Caco-2 (cell line): ENCODE measurements at regions not wholly inside any gene's neighbourhood (a gene's known extent, or its start where the extent isn't known, plus 50 kb on each side); places are given as distances from the start of the nearest gene placed in this dataset.
A peak's percentile ranks its signal among the peaks of the same experiment; 100 is the strongest.

Experiments
- BruUV-seq: library from RNA; stranded (reverse); fragments of 400-500 nt; replicated peaks from 2 replicates; lab custom pipeline; 2021; lab: Mats Ljungman, UMichigan
- CTCF ChIA-PET: fragments of 300-600 bp; sonication (Branson Sonifier 250); formaldehyde crosslinking; loops from one replicate; lab custom pipeline; 2022; ENCODE audit warnings: antibody characterized with exemption; lab: Charles Lee
- POLR2A ChIA-PET: fragments of 300-600 bp; sonication (Branson Sonifier 250); formaldehyde crosslinking; loops from one replicate; lab custom pipeline; 2022; ENCODE audit warnings: antibody characterized with exemption; lab: Charles Lee
- DNase-seq, 2 experiments: peaks; one replicate each; pipeline versions ENCODE4 v3.0.0 to v3.0.0-alpha.2; 2020 to 2022
- H3K27me3 ChIP-seq: replicated peaks from 2 replicates; pipeline ENCODE4 v1.6.0; 2011; ENCODE audit warnings: low read length; ENCODE audit not compliant: control insufficient read depth, insufficient read depth
- H3K36me3 ChIP-seq: 2 replicates; pipeline ENCODE4 v1.5.1; 2011; ENCODE audit warnings: low read length; ENCODE audit not compliant: control insufficient read depth, insufficient read depth
- H3K4me1 ChIP-seq: fragments of 250-450 bp; sonication (Bioruptor Pico); 2 replicates; pipeline ENCODE4 v1.5.1; 2020; ENCODE audit warnings: mild to moderate bottlenecking
- H3K4me3 ChIP-seq: 2 replicates; pipeline ENCODE4 v1.5.1; 2011; ENCODE audit warnings: low read depth, mild to moderate bottlenecking, control low read depth, low read length
- H3K9me3 ChIP-seq: fragments of 250-450 bp; sonication (Bioruptor Pico); 2 replicates; pipeline ENCODE4 v1.5.1; 2020; ENCODE audit warnings: mild to moderate bottlenecking, moderate library complexity
- H3K27ac Mint-ChIP-seq: one replicate; pipeline ENCODE4 v1.8.0; 2022; ENCODE audit warnings: mixed read lengths; ENCODE audit not compliant: unreplicated experiment
- H3K27me3 Mint-ChIP-seq: one replicate; pipeline ENCODE4 v1.8.0; 2022; ENCODE audit warnings: mixed read lengths; ENCODE audit not compliant: insufficient read depth, unreplicated experiment
- H3K36me3 Mint-ChIP-seq: one replicate; pipeline ENCODE4 v1.8.0; 2022; ENCODE audit warnings: mild to moderate bottlenecking, mixed read lengths; ENCODE audit not compliant: insufficient read depth, unreplicated experiment
- H3K4me1 Mint-ChIP-seq: one replicate; pipeline ENCODE4 v1.8.0; 2022; ENCODE audit warnings: low read depth, mixed read lengths; ENCODE audit not compliant: unreplicated experiment
- H3K4me3 Mint-ChIP-seq: one replicate; pipeline ENCODE4 v1.8.0; 2022; ENCODE audit warnings: mild to moderate bottlenecking, moderate library complexity, mixed read lengths; ENCODE audit not compliant: unreplicated experiment
- H3K9me3 Mint-ChIP-seq: one replicate; pipeline ENCODE4 v1.8.0; 2022; ENCODE audit warnings: mixed read lengths; ENCODE audit not compliant: unreplicated experiment
- CTCF ChIP-seq, 2 experiments: fragments of 200-600 bp in 1 of 2; IDR thresholded peaks; 1 replicate in 1 of 2; 2 replicates in 1 of 2; pipeline versions ENCODE4 v1.5.1 to v1.8.0; 2011 to 2022; ENCODE audit warnings: antibody characterized with exemption in 1 of 2, control low read depth in 1 of 2, inconsistent platforms in 1 of 2, low read depth in 1 of 2, low read length in 1 of 2, mild to moderate bottlenecking in 1 of 2, moderate library complexity in 1 of 2; ENCODE audit not compliant: insufficient read depth in 1 of 2, severe bottlenecking in 1 of 2, unreplicated experiment in 1 of 2
- intact Hi-C: fragments of 100-400 bp; cut with micrococcal nuclease; formaldehyde crosslinking; loops from one replicate; pipeline ENCODE4 v1.10.0; 2022; ENCODE audit not compliant: unreplicated experiment

GRCh38 chr12:13913371-13913770 is 68.0 kb downstream of the GRIN2B start:
- H3K4me1 ChIP-seq: peaks cover 20% of the 10 kb centered on the region
- no peaks in the 10 kb centered on the region for H3K9me3 ChIP-seq
- H3K27me3 Mint-ChIP-seq: no peaks in the 10 kb centered on the region
- BruUV-seq: no TSS peak
- H3K27ac Mint-ChIP-seq: no peak overlapping the region
- DNase-seq: no peak
- no peaks in the 10 kb centered on the region for H3K36me3 Mint-ChIP-seq
- H3K27me3 ChIP-seq: no peaks in the 10 kb centered on the region
- no peaks in the 10 kb centered on the region for H3K36me3 ChIP-seq
- peaks cover 42% of the 10 kb centered on the region for H3K4me1 Mint-ChIP-seq
- POLR2A ChIA-PET: no interaction called here
- no peaks in the 10 kb centered on the region for H3K9me3 Mint-ChIP-seq
- CTCF ChIA-PET: no interaction called here
- intact Hi-C loops: no loop called here
- TF ChIP-seq CTCF (IDR thresholded peaks at IDR 0.05; ENCODE audit: insufficient read depth in 1 of 2, low read depth in 1 of 2, low read length in 1 of 2, severe bottlenecking in 1 of 2, unreplicated experiment in 1 of 2): no peak
- no peak overlapping the region for H3K4me3 ChIP-seq
- H3K4me3 Mint-ChIP-seq: no peak overlapping the region

- H3K9me3 ChIP-seq: no peaks in the 10 kb centered on the region
- CTCF ChIA-PET: interaction anchor here (1.4 kb wide), 1 partner anchor 48 kb away, joined by 6 read pairs; no protein-coding TSS in a partner anchor
- H3K4me3 Mint-ChIP-seq: no peak overlapping the region
- DNase-seq: no peak
- POLR2A ChIA-PET: no interaction called here
- no peaks in the 10 kb centered on the region for H3K36me3 ChIP-seq
- TF ChIP-seq CTCF (IDR thresholded peaks at IDR 0.05; ENCODE audit: insufficient read depth in 1 of 2, low read depth in 1 of 2, low read length in 1 of 2, severe bottlenecking in 1 of 2, unreplicated experiment in 1 of 2): no peak
- H3K4me1 Mint-ChIP-seq: peaks cover 42% of the 10 kb centered on the region
- no peak overlapping the region for H3K4me3 ChIP-seq
- no TSS peak for BruUV-seq
- H3K4me1 ChIP-seq: peaks cover 20% of the 10 kb centered on the region
- peak overlapping the region; percentile 8 for H3K27ac Mint-ChIP-seq
- intact Hi-C loops: no loop called here
- no peaks in the 10 kb centered on the region for H3K9me3 Mint-ChIP-seq
- no peaks in the 10 kb centered on the region for H3K36me3 Mint-ChIP-seq
- no peaks in the 10 kb centered on the region for H3K27me3 ChIP-seq
- H3K27me3 Mint-ChIP-seq: no peaks in the 10 kb centered on the region
Observed at GRCh38 chr12:13911756-13912554, 69.4 kb downstream of the GRIN2B start.

GRCh38 chr12:13905794-13906193 is 75.6 kb downstream of the GRIN2B start:
- H3K4me1 ChIP-seq: peaks cover 6% of the 10 kb centered on the region
- Mint-ChIP-seq H3K27ac (no peak overlapping the region), H3K27me3 (no peaks in the 10 kb centered on the region), H3K9me3 (peaks cover 19% of the 10 kb centered on the region), H3K36me3 (no peaks in the 10 kb centered on the region), H3K4me3 (no peak overlapping the region), H3K4me1 (peaks cover 22% of the 10 kb centered on the region)
- intact Hi-C loops: no loop called here
- ChIA-PET POLR2A (no interaction called here), CTCF (interaction anchor here (1.0 to 1.2 kb wide), 3 partner anchors 39 to 76 kb away, joined by 3 to 7 read pairs (median 5); no protein-coding TSS in a partner anchor)
- H3K27me3 ChIP-seq: no peaks in the 10 kb centered on the region
- DNase-seq: no peak
- TF ChIP-seq CTCF (IDR thresholded peaks at IDR 0.05; ENCODE audit: insufficient read depth in 1 of 2, low read depth in 1 of 2, low read length in 1 of 2, severe bottlenecking in 1 of 2, unreplicated experiment in 1 of 2): peak in 1 of 2 experiments; percentile 13
- no peak overlapping the region for H3K4me3 ChIP-seq
- no TSS peak for BruUV-seq
- no peaks in the 10 kb centered on the region for H3K9me3 ChIP-seq
- H3K36me3 ChIP-seq: no peaks in the 10 kb centered on the region
